ENCODE measurements at regions not wholly inside any gene's neighbourhood (a gene's known extent, or its start where the extent isn't known, plus 50 kb on each side); places are given as distances from the start of the nearest gene placed in this dataset.
"Not testable (repeated sequence)": the region's sequence is repeated elsewhere in the genome, so short reads cannot be mapped to it uniquely, and the experiment has no call there.

DNA sequence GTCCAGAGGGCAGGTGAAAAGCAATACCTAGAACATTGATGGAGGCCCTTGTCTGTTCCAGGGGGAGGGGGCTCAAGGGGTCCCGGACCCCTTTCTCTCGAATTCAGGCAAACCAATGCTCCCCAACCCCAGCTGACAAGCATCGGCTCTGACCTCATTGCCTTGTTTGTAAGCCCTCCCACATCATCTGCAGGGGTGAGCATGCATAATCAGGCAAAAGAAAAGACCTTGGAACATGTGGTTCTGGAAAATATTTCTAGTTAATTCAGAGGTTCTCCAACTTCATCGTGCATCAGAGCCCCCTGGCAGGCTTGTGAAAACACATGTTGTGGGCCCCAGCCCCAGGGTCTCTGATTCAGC, 231.3 kb downstream of the TOMM20 start:
- no peak for DNase-seq

DNA sequence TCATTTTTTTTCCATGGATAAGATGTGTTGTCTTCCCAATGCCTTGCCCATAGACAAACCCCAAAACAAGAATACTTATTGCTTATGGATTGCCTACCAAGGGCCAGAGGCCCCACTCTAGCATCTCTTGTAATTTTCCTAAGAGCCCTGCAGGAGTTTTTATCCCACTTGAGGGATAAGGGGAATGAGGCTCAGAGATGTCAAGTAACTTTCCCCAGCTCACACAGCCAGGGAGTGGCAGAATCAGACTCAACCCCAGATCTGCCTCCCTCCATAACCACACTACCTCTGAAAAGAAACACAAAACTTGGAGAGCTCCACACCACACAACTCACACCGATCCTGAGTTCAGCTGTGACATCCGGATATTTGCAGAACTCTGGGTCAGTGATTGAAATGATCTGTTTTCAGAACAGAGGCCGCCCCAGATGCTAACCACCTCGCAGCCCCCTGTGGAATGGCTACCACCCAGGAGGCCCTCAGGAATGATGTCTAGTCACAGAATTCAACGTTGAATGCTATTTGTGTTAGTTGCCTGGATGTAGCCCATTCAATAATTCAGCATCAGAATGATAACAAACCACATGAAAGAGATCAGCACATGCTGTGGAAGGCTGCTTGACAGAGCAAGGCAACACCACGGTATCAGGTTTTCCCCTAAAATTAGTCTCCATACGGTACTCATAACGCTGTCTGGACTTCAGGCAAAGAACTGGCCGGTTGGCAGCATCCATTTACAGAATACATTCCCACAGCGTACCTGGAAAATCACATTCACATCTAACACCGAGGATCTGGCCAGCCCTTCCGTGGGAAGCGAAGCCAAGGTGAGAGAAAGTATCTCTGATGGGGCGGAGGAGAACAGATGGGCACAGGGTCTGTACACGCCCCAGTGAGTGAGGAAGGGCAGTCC, 231.9 kb downstream of the TOMM20 start:
- DNase-seq = no peak

GRCh38 chr1:234893725-234894630, 234.7 kb downstream of the TOMM20 start:
- no peak for DNase-seq

DNA sequence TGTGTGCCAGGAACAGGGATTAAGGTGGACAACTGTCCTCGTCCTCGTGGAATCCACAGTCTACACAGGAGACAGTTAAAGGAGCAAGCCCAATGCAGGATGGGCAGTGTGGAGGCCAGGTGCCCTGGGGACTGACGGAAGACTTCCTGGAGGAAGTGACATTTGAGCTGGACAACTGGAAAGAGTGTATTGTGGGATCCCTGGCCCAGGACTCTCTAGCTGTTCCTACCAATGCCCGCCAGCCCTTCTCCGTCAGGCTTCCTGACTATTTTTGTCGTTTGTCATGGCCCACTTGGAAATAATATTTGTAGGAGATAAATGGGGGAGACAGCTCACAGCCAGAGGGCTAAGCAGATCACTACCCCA, 235.3 kb downstream of the TOMM20 start:
- DNase-seq = no peak

GRCh38 chr1:234892642-234893041, 236.0 kb downstream of the TOMM20 start:
- no peak for DNase-seq

GRCh38 chr1:234891427-234891826, 237.2 kb downstream of the TOMM20 start:
- no peak for DNase-seq

DNA sequence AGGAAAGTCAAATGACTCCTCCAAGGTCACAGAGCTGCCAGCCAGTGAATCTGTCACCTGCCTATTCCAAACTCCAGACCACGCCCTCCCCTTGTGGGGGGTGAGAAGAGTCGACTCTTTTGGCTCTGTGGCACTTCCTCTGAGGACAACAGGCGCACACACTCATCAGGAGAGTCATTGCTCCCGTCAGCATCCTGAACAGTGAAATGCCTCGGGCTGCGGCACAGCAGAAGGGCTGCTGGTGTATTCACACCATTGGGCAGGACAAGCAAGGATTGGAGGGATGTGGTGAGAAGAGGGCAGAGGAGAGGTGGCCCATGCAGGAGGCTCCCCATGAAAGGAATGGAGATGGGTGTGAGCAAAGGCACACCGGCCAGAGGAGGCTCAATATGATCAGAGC, 239.0 kb downstream of the TOMM20 start:
- no peak for DNase-seq

DNA sequence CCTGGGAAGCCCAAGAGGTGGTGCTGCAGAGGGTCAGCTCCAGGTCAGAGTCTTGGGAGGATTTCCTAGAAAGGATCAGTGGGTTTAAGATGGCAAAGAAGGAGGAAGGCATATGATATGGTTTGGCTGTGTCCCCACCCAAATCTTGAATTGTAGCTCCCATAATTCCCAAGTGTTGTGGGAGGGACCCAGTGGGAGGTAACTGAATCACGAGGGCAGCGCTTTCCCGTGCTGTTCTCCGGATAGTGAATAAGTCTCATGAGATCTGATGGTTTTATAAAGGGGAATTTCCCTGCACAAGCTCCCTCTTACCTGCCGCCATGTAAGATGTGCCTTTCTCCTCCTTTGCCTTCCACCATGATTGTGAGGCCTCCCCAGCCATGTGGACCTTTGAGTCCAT, 240.4 kb downstream of the TOMM20 start:
- not testable (repeated sequence) for DNase-seq

- DNase-seq = no peak
Measured at GRCh38 chr1:234887016-234887900, 241.4 kb downstream of the TOMM20 start.

DNA sequence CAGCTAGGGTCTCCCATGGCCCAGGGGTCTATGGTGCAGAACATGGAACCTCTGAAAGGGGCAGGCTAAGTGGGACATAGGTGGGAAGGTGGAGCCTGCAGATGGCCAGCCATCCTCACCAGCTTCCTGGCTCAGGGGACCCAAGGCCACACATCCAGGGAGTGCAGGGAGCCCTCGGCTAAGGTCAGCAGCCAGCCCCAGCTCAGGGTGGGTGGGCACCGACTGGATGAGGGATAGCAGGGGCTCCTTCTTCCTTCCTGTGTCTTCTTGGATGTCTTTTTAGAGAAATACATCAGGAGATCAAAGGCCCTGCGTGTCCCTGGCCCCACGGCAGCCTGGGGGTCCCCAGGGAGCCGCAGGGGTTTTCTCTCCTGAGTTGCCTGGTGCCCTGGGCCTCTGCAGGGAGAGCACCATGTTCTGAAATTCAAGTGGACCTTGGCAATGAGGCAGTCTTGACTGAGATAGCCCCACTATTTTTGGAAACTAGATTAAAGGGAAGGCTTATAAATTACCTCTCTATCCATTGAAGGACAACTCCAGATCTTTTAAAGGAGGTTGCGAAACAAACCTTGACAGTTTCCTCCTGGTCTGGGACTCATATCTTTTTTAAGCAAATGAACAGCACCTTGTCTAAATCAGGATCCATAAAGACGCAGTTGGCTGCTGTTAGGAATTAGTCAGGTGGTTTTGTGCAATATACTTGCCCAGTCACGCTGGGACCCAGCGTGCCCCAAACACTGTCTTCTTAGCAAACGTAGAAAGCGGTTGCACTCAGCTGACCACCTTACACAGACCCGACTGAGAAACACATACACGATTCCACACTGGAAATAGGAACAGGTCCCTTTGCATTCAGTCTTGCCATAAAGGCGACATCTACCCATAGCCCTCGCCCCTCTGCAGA, 242.3 kb downstream of the TOMM20 start:
- DNase-seq = no peak

- no peak for DNase-seq
Measured at GRCh38 chr1:234885601-234886000, 243.0 kb downstream of the TOMM20 start.

- no peak for DNase-seq
Measured at GRCh38 chr1:234884701-234885100, 243.9 kb downstream of the TOMM20 start.

- DNase-seq = no peak
Measured at GRCh38 chr1:234884006-234884405, 244.6 kb downstream of the TOMM20 start.

DNA sequence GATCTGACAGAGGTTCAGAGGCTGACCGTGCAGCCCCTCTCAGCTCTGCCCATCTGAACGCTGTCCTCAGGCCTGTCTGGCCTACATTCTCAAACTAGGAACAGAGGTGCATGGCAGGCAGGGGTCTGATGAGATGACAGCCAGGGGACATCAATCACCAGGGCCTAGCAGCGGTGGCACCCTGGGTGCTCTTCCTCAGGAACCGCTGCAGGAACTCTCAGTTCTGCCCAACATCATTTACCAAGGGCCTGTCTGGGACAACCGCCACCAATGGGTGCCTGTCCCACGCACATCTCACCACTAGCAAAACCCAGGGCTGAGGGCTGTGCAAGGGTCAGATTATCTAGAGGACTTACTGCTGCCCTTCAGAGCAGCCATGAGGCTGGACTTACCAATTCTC, 245.7 kb downstream of the TOMM20 start:
- no peak for DNase-seq

DNA sequence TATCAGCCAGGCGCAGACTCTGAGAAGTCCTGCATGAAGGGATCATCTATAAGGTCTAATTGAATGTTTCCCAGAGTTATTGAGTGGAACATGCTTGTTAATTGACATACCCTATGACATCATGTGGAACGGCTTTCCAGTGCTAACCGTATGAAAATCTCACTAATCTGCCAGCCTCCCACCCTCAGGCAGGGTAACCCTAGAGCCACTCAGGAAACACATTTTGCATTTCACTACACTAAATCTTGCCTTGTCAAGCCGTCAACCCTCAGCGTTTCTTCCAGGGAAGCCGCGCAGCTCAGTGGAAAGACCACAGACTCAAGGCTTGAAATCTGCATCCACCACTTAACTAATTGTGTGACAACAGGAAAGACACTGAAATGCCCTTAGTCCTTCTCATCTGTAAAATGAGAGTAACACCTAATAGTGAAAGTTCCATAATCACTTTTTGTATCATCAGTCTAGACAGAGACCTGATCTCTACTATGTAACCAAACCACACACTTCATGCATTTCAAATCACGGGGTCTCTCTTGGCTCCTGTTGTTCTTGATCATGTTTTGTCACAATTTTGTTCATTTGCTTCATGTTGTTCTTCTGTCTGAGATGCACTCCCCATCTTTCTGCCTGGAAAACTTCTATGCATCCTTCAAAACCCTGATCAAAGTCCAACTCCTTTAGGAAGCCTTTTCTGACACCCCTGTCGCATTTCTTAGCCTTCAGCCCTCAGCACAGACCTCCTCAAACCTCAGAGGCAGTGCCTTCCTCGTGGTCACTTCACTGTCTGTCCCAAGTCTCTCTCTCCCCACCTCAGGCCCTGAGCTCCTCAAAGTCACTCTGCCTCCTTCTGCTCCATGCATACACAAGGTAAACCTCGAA, 246.5 kb downstream of the TOMM20 start:
- DNase-seq = no peak

- DNase-seq = no peak
Measured at GRCh38 chr1:234879147-234880080, 249.2 kb downstream of the TOMM20 start.

DNA sequence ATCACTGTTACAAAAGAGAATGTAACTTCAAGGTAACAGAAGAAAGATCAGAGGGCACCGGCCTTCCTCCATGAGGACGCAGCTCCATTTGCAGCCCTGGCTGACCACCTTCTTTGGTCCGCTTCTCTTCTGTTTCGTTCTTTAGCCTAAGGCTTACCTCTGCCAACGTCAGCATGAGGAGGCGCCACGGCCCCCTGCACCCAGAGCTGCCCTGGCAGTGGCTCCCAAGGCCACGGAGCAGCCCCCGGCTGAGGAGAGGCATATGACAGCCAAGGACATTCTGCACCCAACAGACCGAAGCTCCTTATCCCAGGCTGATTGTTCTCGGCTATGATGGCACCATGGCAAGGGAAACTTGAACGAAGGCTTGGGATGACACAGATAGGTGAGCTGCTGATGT, 250.3 kb downstream of the TOMM20 start:
- no peak for DNase-seq

DNA sequence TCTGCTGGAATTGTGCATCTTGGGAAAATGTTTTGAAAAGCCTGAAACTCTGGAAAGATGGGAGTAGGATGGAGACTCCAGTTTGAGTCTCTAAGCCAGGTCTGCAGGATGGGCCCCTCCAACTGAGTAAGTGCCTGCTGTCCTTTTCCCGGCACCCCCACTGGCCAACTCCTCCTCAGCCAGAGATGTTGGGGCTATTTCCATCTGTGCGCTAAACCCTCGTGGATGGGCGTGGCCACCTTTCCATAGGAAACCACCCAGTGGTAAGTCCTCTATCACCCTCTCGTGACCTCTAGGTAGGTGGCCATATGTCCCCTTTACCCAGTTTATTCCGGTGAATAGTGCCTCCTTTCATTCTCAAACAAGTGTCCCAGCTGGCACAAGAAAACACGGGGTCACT, 250.9 kb downstream of the TOMM20 start:
- DNase-seq = no peak
